Fibroblast of lung (primary cell): ENCODE measurements at regions not wholly inside any gene's neighbourhood (a gene's known extent, or its start where the extent isn't known, plus 50 kb on each side); places are given as distances from the start of the nearest gene placed in this dataset.

ENCODE experiments used
- CTCF ChIP-seq, 2 donors: IDR thresholded peaks in 1 of 2; conservative IDR thresholded peaks in 1 of 2; 1 replicate in 1 of 2; 2 replicates in 1 of 2; pipeline ENCODE4 v1.5.1; 2011 to 2012; ENCODE audit warnings: low read length in 2 of 2, control low read depth in 1 of 2, inconsistent platforms in 1 of 2, low read depth in 1 of 2, mild to moderate bottlenecking in 1 of 2
- EZH2 ChIP-seq: IDR thresholded peaks from 2 replicates; pipeline ENCODE4 v1.5.1; 2012; ENCODE audit warnings: low read length, control low read depth, mild to moderate bottlenecking; ENCODE audit errors: missing control alignments

GRCh38 chr21:23986214-23986613 is 1621.1 kb downstream of the MRPL39 start:
- TF ChIP-seq CTCF (conservative IDR thresholded peaks at IDR 0.05 in 1 of 2, IDR thresholded peaks at IDR 0.05 in 1 of 2; ENCODE audit: low read depth in 1 of 2, low read length in 2 of 2) = no peak
- TF ChIP-seq EZH2 = no peak
